Activated CD8-positive, alpha-beta T cell treated with anti-CD3 and anti-CD28 coated beads, Interleukin-2, amount 10 ng/mL, durations not matched to agents 7 days and 5 days (primary cell): ENCODE measurements at regions not wholly inside any gene's neighbourhood (a gene's known extent, or its start where the extent isn't known, plus 50 kb on each side); places are given as distances from the start of the nearest gene placed in this dataset.

ENCODE experiments used
- ATAC-seq: fragments of 150-1000 bp; cut with Tn5 transposase; one replicate; pipeline ENCODE4 v1.10.0; 2021; ENCODE audit warnings: moderate library complexity
- CTCF ChIA-PET: fragments of 350-600 bp; sonication (Branson Sonifier 250); formaldehyde crosslinking; loops from one replicate; lab custom pipeline; 2021; ENCODE audit warnings: antibody characterized with exemption; lab: Charles Lee
- POLR2A ChIA-PET: fragments of 350-600 bp; sonication (Branson Sonifier 250); formaldehyde crosslinking; loops from one replicate; lab custom pipeline; 2021; ENCODE audit warnings: antibody characterized with exemption; lab: Charles Lee
- DNase-seq: peaks from one replicate; pipeline ENCODE4 v3.0.0-alpha.2; 2020
- H3K27ac Mint-ChIP-seq: one replicate; pipeline ENCODE4 v1.8.0; 2021; ENCODE audit warnings: mild to moderate bottlenecking, mixed read lengths
- H3K27me3 Mint-ChIP-seq: one replicate; pipeline ENCODE4 v1.8.0; 2021; ENCODE audit warnings: low read depth, mixed read lengths
- H3K36me3 Mint-ChIP-seq: one replicate; pipeline ENCODE4 v1.8.0; 2021; ENCODE audit warnings: low read depth, mixed read lengths
- H3K4me1 Mint-ChIP-seq: one replicate; pipeline ENCODE4 v1.8.0; 2021; ENCODE audit warnings: low read depth, mixed read lengths
- H3K4me3 Mint-ChIP-seq: one replicate; pipeline ENCODE4 v1.8.0; 2021; ENCODE audit warnings: mild to moderate bottlenecking, mixed read lengths
- H3K9me3 Mint-ChIP-seq: one replicate; pipeline ENCODE4 v1.8.0; 2022; ENCODE audit warnings: mixed read lengths; ENCODE audit not compliant: insufficient read depth

DNA sequence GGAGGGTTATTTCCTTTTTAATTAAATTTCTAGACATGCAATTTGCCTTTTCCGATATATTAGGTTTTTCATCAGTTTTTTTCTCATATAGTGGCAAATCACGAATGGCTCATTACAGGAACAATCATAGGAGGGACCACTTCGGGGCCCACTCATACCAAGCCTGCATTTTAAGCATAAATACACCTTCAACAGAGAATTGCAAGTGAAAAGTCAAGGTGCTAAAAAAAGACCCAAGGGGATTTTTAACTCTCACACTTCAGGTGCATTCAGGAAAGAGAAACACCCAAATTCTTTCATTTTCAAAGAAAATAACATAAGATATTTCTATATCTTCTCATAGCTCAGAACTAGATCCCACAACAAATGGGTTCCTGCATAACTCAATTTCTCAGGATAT is 979.6 kb upstream of the NR2F2 start:
- ATAC-seq (no peak), DNase-seq (no peak)
- ChIA-PET CTCF (interaction anchor here (1.1 kb wide), 1 partner anchor 91 kb away, joined by 3 read pairs; no protein-coding TSS in a partner anchor), POLR2A (no interaction called here)
- H3K27me3 Mint-ChIP-seq, result no peaks in the 10 kb centered on the region
- no peak overlapping the region for H3K4me3 Mint-ChIP-seq
- H3K9me3 Mint-ChIP-seq, result no peaks in the 10 kb centered on the region
- no peak overlapping the region for H3K27ac Mint-ChIP-seq
- H3K4me1 Mint-ChIP-seq, result no peaks in the 10 kb centered on the region
- no peaks in the 10 kb centered on the region for H3K36me3 Mint-ChIP-seq

DNA sequence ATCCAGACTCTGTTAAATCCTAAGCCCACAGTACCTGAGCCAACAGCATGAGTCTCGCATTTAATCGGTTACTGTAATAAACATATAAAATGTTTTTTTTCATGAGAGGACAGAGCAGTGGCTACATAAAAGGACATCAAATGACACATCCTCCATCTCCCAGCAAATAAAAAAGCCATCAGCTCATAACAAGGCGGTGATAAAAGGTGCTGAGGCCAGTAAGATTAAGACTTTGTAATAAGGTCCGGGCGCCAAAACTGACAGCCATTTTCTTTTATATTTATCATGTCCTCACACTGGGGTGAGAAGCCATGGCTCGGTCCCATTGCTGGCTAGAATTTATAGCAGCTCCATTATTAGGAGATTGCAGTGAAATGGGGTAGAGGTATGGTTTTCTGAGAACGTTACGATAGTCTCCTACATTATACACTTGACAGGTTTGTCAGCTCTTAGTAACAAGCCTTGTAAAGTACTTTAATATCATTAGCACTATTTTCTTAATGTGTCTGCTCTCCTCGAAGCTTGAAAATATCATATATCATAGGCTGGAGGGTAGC is 977.8 kb upstream of the NR2F2 start:
- Mint-ChIP-seq H3K36me3 (no peaks in the 10 kb centered on the region), H3K4me1 (no peaks in the 10 kb centered on the region), H3K9me3 (no peaks in the 10 kb centered on the region), H3K4me3 (no peak overlapping the region), H3K27me3 (no peaks in the 10 kb centered on the region), H3K27ac (no peak overlapping the region)
- POLR2A ChIA-PET, result interaction anchor here (0.6 to 1.2 kb wide), 2 partner anchors 287 to 406 kb away, joined by 3 read pairs; no protein-coding TSS in a partner anchor
- CTCF ChIA-PET, result no interaction called here
- DNase-seq (no peak), ATAC-seq (no peak)

- Mint-ChIP-seq H3K9me3 (no peaks in the 10 kb centered on the region), H3K36me3 (no peaks in the 10 kb centered on the region), H3K4me1 (no peaks in the 10 kb centered on the region), H3K27ac (no peak overlapping the region), H3K27me3 (no peaks in the 10 kb centered on the region), H3K4me3 (no peak overlapping the region)
- no peak for DNase-seq
- POLR2A ChIA-PET, result no interaction called here
- CTCF ChIA-PET, result no interaction called here
- no peak for ATAC-seq
These were observed 977.0 kb upstream of the NR2F2 start for GRCh38 chr15:95353512-95353911.

- Mint-ChIP-seq H3K27me3 (peaks cover 2% of the 10 kb centered on the region), H3K9me3 (peaks cover 8% of the 10 kb centered on the region), H3K4me3 (no peak overlapping the region), H3K4me1 (no peaks in the 10 kb centered on the region), H3K36me3 (no peaks in the 10 kb centered on the region), H3K27ac (no peak overlapping the region)
- ATAC-seq, result no peak
- CTCF ChIA-PET, result no interaction called here
- DNase-seq, result no peak
- POLR2A ChIA-PET, result no interaction called here
These were observed 970.5 kb upstream of the NR2F2 start for GRCh38 chr15:95359966-95360365.

- peaks cover 8% of the 10 kb centered on the region for H3K9me3 Mint-ChIP-seq
- H3K27me3 Mint-ChIP-seq, result peaks cover 2% of the 10 kb centered on the region
- no peak overlapping the region for H3K4me3 Mint-ChIP-seq
- no peak for DNase-seq
- ATAC-seq, result no peak
- no peak overlapping the region for H3K27ac Mint-ChIP-seq
- no peaks in the 10 kb centered on the region for H3K4me1 Mint-ChIP-seq
- no peaks in the 10 kb centered on the region for H3K36me3 Mint-ChIP-seq
- CTCF ChIA-PET, result no interaction called here
- POLR2A ChIA-PET, result no interaction called here
These were observed 968.2 kb upstream of the NR2F2 start for GRCh38 chr15:95362306-95362705.

DNA sequence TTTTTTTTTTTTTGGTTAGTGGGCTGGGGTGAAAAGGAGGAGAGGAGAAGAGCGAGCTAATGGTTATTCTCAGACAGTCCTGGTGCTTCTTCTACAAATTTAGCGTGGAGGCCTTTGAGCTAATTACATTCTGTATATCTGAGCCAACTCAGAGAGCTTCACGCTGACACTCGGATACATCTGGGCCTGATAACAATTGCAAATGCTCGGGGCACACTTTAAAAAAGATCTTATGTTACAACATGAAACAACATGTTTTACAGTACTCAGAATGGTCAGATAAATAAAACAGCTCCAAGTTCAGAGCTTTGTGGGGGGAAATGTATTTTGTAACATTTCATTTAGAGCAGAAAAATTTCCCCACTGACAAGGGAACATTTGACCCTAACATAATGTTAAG is 966.9 kb upstream of the NR2F2 start:
- POLR2A ChIA-PET, result no interaction called here

DNA sequence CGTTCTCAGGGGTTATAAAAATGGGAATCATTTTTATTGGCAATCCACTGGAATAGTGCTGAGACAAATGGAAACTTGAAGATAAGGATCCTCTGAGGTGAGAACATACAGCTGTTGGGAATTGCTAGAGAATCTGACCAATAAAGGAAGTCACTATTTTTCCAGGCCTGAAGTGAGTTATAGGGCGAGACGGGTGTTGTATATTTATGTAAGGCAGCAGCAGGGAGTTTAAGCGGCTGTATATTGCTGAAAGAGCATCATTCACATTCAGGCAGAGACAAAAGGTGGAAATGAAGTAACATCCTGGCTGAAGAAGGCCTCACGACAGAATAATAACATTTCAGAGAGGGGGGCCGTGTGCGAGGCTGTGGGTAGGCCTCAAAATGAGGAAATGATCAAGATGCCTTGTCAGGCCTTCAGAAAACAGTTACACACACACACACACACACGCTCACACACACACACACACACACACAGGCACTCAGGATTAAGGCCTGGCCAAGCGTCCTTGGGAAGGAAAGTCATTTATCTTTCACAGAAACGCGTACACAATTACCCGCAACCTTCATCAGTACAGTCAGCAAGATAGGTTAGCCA is 964.9 kb upstream of the NR2F2 start:
- DNase-seq, result no peak
- H3K27me3 Mint-ChIP-seq, result peaks cover 6% of the 10 kb centered on the region

More for the DNA sequence above, 966.9 kb upstream of the NR2F2 start:
- Mint-ChIP-seq H3K36me3 (no peaks in the 10 kb centered on the region), H3K9me3 (peaks cover 8% of the 10 kb centered on the region), H3K4me1 (no peaks in the 10 kb centered on the region), H3K27ac (no peak overlapping the region), H3K4me3 (no peak overlapping the region), H3K27me3 (peaks cover 5% of the 10 kb centered on the region)
- CTCF ChIA-PET, result no interaction called here
- DNase-seq, result no peak
- no peak for ATAC-seq

GRCh38 chr15:95368191-95368590 is 962.3 kb upstream of the NR2F2 start:
- CTCF ChIA-PET, result no interaction called here
- no peaks in the 10 kb centered on the region for H3K36me3 Mint-ChIP-seq
- DNase-seq, result no peak
- no peak for ATAC-seq
- H3K27ac Mint-ChIP-seq, result no peak overlapping the region
- POLR2A ChIA-PET, result no interaction called here
- no peaks in the 10 kb centered on the region for H3K4me1 Mint-ChIP-seq
- peaks cover under 1% of the 10 kb centered on the region for H3K9me3 Mint-ChIP-seq
- peaks cover 5% of the 10 kb centered on the region for H3K27me3 Mint-ChIP-seq
- no peak overlapping the region for H3K4me3 Mint-ChIP-seq

More for the DNA sequence above, 964.9 kb upstream of the NR2F2 start:
- H3K9me3 Mint-ChIP-seq, result peaks cover 8% of the 10 kb centered on the region
- ATAC-seq, result no peak
- no peaks in the 10 kb centered on the region for H3K4me1 Mint-ChIP-seq
- CTCF ChIA-PET, result no interaction called here
- POLR2A ChIA-PET, result no interaction called here
- H3K27ac Mint-ChIP-seq, result no peak overlapping the region
- no peaks in the 10 kb centered on the region for H3K36me3 Mint-ChIP-seq
- H3K4me3 Mint-ChIP-seq, result no peak overlapping the region

DNA sequence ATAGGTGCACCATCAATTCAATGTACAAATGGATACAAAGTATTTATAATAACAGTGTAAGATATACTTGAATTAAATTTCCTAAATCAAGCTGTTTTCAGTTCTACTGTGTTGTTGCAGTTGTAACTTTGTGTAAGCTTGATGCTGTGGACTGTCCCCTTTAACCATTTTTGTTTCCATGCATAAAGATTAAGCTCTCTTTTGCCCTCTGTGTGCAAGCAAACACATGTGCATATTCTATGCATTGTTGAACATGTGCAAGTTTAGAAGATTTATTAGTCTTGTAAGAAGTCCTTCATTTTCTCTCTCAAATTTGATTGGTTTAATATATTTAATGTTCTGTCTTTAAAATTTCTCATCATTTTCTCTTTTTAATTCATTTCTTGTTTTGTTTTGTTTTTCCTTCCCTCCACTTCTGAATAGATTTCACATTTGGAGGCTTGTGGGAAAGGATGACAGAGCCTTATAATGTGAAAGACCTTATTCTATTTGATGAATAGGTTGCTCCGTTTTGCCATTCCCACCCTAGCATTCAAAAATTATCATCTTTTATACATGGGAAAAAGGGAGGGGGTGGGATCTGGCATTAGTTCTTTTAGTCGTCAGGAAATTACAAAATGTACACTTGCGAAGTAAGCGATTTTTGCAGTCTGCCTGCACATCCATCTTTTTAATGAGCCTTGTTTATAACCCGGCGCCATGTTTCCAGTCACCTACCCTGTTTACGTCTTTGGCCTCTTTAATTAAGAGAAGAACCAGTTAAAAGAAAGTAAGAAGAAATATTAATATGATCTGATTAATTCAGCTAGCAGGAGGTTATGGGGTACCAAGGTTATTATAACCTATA is 961.5 kb upstream of the NR2F2 start:
- CTCF ChIA-PET, result no interaction called here
- Mint-ChIP-seq H3K27me3 (peaks cover 5% of the 10 kb centered on the region), H3K36me3 (no peaks in the 10 kb centered on the region), H3K27ac (no peak overlapping the region), H3K9me3 (no peaks in the 10 kb centered on the region), H3K4me1 (no peaks in the 10 kb centered on the region), H3K4me3 (no peak overlapping the region)
- POLR2A ChIA-PET, result no interaction called here
- no peak for ATAC-seq
- no peak for DNase-seq

GRCh38 chr15:95370291-95370690 is 960.2 kb upstream of the NR2F2 start:
- ChIA-PET POLR2A (interaction anchor here (0.6 kb wide), 1 partner anchor 1393 kb away, joined by 3 read pairs; no protein-coding TSS in a partner anchor), CTCF (no interaction called here)
- H3K4me1 Mint-ChIP-seq, result no peaks in the 10 kb centered on the region
- H3K9me3 Mint-ChIP-seq, result no peaks in the 10 kb centered on the region
- peaks cover 5% of the 10 kb centered on the region for H3K27me3 Mint-ChIP-seq
- H3K27ac Mint-ChIP-seq, result no peak overlapping the region
- no peak overlapping the region for H3K4me3 Mint-ChIP-seq
- DNase-seq (no peak), ATAC-seq (no peak)
- no peaks in the 10 kb centered on the region for H3K36me3 Mint-ChIP-seq

- Mint-ChIP-seq H3K27me3 (peaks cover 5% of the 10 kb centered on the region), H3K27ac (no peak overlapping the region), H3K4me1 (no peaks in the 10 kb centered on the region), H3K4me3 (no peak overlapping the region), H3K36me3 (no peaks in the 10 kb centered on the region), H3K9me3 (no peaks in the 10 kb centered on the region)
- POLR2A ChIA-PET, result no interaction called here
- DNase-seq (no peak), ATAC-seq (no peak)
- CTCF ChIA-PET, result no interaction called here
These were observed 958.8 kb upstream of the NR2F2 start for GRCh38 chr15:95371664-95372063.

GRCh38 chr15:95375281-95375680 is 955.2 kb upstream of the NR2F2 start:
- CTCF ChIA-PET, result no interaction called here

More at GRCh38 chr15:95375281-95375680, 955.2 kb upstream of the NR2F2 start:
- H3K27ac Mint-ChIP-seq, result no peak overlapping the region
- ATAC-seq (no peak), DNase-seq (no peak)
- H3K27me3 Mint-ChIP-seq, result peaks cover 6% of the 10 kb centered on the region
- POLR2A ChIA-PET, result no interaction called here
- no peaks in the 10 kb centered on the region for H3K9me3 Mint-ChIP-seq
- no peaks in the 10 kb centered on the region for H3K36me3 Mint-ChIP-seq
- H3K4me3 Mint-ChIP-seq, result no peak overlapping the region
- no peaks in the 10 kb centered on the region for H3K4me1 Mint-ChIP-seq
